ENCODE measurements at regions not wholly inside any gene's neighbourhood (a gene's known extent, or its start where the extent isn't known, plus 50 kb on each side); places are given as distances from the start of the nearest gene placed in this dataset.
"Not testable (repeated sequence)": the region's sequence is repeated elsewhere in the genome, so short reads cannot be mapped to it uniquely, and the experiment has no call there.

DNA sequence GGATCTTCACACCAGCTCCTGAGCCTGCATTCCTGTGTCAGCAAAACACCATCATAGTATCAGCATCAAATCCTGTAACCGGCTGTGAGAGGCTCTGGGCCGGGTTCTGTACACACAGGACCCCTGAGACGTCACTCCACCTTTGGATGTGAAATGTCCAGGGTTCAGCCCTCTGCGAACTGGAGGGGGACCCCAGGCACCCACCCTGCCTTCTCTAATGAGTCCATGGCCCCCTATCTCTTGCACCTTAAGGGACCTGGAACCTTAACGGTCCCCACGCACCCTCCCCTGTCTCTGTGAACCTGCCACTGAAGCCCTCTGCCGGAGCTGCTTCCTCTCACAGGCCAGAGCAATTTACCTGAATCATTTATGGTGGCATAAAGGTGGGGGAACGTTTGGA is 257.8 kb downstream of the NPHP4 start:
- DNase-seq (ENCODE audit: low read depth in 2 of 2): no peak

DNA sequence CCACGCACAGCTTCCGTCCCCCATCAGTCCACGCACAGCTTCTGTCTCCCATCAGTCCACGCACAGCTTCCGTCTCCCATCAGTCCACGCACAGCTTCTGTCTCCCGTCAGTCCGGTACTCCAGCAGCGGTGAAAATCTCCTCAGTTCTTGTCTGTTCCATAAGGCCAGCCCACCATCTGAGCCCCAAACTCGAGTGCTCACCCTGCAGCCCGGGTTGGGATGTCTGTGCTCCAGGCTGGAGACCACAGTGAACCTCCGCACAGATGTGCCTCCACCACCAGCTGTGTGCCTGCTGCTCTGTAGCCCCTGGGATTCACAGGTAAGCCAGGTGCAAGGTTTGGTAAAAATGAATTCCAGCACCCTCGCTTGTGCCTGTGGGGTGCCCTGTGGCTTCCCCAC is 258.6 kb downstream of the NPHP4 start:
- no peak for DNase-seq (ENCODE audit: low read depth in 2 of 2)

DNA sequence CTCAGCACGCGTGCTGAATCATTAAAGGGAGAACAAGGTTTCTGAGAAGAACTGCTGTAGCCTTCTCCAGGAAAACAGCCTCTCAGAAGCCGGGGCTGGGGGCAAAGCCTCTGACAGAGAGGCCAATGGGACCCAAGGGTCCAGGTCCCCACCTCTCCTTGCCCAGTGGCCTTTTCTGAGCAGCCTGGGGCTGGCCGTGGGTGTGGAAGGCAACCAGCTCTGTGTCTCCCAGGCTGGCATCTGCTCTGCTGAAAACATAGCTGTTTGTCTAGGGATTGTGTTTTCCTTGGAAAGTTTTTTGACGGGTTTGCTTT is 261.2 kb downstream of the NPHP4 start:
- no peak for DNase-seq (ENCODE audit: low read depth in 2 of 2)

DNA sequence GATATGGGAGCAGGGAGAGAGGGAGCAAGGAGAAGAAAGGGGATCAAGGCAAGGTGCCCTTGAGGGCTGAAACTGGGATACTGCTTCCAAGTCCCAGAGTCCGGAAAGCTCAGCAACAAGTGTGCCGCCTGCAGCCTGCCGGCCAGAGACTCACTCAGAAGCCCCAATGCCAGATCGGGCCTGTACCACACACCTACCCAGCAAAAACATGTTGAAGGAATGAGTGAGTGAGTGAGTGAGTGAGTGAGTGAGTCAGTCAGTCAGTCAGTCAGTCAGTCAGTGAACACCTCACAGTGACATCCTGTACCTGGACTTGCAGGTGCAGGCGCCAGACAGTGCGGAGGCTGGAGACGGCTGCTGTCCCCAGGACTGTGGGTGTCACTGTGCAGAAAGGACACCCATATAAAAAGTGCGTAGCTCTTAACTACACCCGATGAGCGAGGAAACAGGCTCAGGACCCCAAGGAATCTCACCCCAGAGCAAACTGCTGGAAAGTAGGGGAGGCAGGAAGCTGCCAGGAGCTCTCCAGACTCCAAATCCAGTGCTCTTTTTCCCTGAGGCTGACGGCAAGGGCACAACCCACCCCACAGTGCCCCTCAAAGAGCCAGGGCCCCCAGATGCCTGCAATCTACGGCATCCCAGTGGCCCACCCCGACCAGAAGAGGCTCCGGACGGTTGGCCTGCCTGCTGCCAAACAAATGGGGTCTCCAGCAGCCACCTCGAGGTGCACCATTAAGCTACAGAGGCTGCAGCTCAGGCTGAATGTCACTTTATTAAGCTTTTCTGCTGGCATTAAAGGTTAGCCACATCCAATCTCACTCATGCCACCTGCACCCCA is 261.7 kb downstream of the NPHP4 start:
- DNase-seq (ENCODE audit: low read depth in 2 of 2): no peak

DNA sequence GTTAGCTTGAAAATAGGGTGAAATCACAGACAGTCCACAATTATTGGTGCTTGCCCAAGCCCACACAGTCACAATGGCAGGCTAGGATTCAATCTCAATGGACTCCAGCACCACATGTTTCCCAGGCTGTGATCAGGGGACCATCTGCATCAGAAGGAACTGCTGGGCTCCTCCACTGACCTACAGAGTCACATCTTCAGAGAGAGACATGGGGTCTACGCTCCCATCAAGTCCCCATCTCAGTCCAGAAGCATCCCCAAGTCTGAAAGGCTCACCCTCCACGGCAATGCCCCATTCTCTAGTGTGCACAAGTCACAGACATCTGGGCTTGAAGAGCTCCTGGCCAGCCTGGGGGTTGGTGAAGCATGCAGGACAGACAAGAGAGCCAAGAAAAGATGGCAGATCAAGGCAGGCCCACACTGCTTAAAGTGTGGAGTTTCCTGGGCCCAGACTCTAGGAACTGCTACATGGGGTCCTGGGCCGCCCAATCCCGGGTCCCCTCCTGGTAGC is 262.5 kb downstream of the NPHP4 start:
- no peak for DNase-seq (ENCODE audit: low read depth in 2 of 2)

DNA sequence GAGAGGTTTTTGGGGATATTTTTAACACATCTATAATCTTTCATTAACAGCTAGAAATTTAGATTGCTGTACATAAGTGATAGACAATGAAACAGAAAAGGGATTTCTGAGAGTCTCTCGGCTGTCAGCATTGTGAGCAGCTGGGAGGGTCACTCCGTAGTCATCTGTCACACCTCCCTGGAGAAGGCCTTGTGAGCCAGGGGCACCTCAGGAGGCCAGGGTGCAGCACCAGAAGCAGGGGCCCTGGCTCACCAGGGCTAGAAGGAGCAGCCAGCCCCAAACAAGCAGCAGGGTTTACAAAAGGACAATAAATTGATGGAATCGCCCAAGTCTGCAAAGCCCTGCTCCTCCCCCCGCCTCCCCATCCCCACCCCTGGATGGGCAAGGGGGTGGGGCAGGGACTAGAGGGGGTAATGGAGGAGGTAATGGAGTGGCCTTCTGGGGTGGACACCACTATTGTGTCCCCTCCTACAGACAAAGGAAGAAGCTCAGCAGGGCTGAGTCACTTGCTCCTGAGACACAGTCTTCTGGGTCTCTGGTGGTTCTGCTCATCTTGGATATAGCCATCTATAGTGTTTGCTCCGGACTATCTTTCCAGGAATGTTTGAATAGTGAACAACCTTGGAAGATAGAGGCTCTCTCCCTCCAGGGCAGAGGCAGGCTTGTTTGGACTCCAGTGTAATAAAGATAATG is 263.4 kb downstream of the NPHP4 start:
- no peak for DNase-seq (ENCODE audit: low read depth in 2 of 2)

DNA sequence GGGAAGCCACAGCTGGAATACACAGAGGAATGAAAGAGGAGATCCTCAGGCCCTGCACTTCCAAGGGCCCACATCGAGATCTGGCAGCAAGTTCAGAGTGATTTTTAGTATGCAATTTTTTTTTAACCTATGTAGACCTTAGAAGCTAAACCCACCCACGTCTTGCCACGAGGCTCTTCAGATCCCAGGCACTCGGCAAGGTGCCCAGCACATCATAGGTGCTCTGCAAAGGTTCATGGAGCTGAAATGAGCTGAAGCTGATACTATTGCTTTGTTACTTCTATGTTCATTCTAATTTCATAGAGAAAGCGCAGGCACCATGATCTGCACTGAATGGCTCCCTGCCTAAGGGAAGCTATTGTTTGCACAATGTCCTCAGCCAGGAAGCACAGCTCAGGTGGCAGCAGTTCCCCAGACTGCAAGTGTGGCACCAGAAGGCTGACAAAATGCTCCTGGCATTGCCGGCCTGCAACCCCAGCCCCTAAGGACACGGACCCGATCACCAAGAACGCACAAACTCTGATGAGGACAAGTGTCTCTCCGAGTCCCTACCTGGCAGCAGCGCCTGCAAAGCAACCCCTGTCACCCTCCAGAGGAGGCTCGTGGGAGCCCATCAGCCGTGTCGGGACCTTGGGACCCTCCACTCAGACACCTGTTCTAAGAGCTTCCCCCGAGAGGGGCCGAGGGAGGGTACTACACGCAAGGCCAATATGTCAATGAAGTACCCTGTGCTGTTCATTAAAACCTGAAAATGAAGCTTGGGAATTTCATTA is 264.2 kb downstream of the NPHP4 start:
- no peak for DNase-seq (ENCODE audit: low read depth in 2 of 2)

DNA sequence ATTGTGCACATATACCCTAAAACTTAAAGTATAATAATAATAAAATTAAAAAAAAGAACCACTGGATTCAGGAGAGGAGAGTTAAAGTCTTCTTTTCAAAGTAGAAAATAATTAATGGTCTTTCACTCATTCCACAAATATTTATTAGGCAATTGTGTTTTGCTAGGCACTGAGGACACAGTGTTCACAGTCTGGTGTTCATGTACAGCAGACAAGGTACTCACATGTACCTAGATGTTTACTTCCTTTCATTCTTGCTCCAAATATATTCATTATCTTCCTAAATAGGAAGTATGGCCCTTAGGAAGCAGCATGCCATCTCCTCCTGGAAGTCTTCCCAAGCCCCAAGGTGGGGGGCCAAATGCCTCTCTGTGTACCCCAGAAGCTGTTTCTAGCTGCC is 265.0 kb downstream of the NPHP4 start:
- no peak for DNase-seq (ENCODE audit: low read depth in 2 of 2)

DNA sequence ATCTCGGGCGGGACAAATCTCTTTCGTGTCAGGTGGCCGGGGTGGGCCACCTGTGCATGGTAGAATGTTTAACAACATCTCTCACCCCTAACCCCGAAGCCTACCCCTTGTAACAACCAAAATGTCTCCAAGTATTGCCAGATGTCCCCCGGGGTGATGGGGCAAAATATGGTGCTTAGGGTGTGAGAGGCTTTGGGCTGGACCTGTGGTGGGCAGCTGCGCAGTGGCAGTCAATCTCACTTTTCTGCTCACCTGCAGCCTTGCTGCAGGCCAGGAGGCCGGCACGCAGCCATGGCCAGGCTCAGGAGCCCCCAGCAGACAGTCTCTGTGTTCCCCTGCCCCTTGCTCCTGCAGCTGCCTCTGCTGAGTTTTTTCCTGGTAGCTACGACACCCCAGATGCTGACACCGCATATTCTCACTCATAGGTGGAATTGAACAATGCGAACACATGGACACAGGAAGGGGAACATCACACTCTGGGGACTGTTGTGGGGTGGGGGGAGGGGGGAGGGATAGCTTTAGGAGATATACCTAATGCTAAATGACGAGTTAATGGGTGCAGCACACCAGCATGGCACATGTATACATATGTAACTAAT is 265.5 kb downstream of the NPHP4 start:
- not testable (repeated sequence) for DNase-seq (ENCODE audit: low read depth in 2 of 2)

DNA sequence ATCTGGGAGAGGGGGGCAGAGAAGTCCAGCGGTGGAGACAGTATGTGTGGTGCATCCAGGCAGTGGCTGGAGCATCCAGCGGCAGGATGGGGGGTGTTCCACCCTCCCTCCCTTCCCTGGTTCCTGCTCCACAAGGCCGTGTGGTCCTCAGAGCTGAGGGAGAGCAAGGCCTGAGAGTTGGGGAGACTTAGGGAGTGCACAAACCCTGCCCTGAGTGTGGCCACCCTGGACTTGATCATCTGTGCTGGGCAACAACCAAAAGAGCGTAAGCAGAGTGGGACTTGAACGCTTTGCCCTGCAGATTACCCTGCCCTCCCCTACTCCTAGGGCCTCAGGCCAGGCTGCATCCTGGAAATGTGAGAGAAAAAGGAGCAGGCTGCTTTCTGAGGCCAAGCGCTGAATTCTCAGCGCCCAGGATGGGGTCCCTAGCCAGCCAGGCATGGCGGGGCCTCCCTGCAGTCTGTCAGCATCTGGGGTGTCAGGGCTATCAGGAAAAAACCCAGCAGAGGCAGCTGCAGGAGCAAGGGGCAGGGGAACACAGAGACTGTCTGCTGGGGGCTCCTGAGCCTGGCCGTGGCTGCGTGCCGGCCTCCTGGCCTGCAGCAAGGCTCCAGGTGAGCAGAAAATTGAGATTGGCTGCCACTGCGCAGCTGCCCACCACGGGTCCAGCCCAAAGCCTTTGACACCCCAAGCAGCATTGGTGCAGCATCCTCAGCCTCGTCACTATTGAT is 266.2 kb downstream of the NPHP4 start:
- no peak for DNase-seq (ENCODE audit: low read depth in 2 of 2)

DNA sequence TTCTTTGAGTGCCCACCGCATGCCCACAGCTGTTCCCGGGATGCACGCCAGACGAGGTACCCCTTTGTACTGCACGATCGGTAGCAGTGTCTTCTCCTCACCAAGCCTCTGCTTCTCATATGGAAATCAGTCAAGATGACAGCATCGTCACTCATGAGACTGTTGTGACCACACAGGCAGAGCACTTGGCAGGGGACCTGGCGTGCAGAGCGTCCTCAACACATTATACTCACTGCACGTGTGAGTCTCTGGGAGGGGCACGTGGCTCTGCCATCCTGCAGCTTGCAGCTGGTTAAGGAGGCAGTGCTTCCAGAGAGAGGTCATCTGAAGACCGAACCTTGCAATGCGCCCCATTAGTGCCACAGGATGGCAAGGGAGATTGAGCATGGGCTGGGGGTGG is 266.8 kb downstream of the NPHP4 start:
- no peak for DNase-seq (ENCODE audit: low read depth in 2 of 2)

DNA sequence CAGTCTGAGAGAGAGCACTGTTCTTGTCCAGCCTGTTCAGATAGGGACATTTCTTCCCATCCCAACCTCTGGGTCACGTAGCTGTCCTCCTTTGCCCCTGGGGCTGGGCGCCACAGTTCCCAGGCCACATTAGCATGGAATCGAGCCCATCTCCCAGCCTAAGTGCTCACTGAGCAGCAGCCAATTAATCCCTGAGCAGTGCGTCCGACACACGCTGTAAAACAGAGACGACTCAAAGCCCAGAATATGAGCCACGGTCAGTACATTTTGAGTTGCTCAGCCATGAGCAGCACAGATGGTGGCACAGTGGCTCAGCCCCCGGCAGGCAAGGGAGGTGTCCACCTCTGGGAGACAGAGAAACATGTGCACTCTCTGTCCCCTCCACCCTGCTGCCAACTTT is 267.4 kb downstream of the NPHP4 start:
- no peak for DNase-seq (ENCODE audit: low read depth in 2 of 2)

DNA sequence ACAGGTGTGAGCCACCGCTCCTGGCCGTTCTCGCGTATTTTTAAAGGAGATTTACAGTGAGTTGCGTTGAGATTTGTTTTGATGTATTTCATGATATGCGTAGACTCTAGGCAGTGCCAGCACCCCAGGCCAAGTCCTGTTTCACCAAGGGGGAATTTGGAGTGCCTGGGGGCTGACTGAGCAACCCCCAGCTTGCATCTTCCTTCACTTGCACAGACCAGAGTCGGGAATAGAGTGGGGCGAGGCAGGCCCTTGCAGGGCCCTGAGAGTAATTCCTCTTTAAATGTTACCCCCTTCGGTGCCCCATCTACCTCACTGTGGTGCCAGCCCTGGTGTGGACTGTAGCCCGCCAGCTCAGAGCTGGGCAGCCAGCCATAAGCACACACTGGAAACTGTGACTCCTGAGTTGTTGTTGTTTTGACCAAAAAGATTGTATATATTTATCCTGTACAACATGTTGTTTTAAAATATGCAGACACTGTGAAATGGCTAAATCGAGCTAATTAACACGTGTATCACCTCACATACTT is 269.5 kb downstream of the NPHP4 start:
- no peak for DNase-seq (ENCODE audit: low read depth in 2 of 2)

DNA sequence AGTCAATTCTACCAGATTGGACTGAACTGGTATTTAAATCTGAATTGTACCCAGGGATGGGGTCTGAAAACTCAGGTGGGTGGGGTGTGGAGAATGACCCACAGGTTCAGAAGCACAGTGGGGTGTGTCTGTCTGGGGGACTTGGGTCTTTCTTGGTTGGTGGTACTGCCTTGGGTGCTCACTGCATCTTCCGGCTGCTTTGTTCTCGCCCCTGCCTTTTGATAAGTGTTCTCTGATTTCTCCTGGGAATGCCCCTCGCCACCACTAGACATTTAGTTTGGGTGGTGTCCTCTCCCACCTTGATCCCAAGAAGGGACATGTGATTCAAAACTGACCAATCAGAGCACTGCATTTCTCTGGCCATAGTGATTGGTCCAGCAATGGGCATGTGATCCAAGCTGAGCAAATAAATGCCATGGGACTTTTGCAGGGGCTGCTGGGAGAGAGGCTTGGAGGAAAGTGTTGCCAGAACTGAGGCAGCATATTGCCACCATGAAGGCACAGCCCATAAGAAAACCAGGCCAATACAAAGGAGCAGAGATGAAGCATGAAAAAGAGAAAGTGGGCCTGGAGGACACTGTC is 270.5 kb downstream of the NPHP4 start:
- DNase-seq (ENCODE audit: low read depth in 2 of 2): no peak

DNA sequence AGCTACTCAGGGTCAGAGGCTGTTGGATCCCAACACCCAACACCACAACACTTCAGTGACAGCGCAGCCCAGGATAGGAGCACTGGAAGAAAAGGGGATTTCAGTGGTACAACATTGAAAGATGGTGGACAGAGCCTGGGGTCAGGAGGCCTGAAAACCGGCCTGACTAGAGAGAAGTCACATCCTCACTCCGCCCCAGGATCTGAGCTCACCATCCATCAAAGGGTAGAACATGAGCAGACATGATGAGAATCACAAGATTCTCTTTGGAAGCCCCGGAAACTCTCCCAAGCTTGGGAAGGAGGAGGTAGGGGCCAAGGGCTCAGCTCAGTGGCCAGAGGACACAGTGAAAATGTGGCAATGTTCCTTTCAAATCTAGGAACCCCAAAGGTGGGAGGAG is 271.3 kb downstream of the NPHP4 start:
- no peak for DNase-seq (ENCODE audit: low read depth in 2 of 2)

DNA sequence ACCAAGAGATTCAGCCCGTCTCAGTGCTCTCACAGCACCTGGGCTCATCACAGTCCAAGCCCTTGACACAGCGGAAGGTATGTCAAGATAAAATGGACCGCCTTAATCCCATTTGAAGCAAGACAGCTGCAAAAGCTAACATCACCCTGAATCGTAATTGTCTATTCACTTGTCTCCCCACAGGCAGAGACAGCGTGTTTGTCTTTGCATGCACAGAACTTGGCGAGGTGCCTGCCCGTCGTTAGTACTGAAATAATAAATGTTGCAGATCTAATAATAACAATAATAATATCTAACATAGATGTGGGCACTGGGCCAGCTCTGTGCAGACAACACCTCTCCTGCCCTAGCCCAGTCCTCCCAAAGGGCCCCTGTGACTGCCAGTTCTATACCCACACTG is 271.7 kb downstream of the NPHP4 start:
- no peak for DNase-seq (ENCODE audit: low read depth in 2 of 2)

DNA sequence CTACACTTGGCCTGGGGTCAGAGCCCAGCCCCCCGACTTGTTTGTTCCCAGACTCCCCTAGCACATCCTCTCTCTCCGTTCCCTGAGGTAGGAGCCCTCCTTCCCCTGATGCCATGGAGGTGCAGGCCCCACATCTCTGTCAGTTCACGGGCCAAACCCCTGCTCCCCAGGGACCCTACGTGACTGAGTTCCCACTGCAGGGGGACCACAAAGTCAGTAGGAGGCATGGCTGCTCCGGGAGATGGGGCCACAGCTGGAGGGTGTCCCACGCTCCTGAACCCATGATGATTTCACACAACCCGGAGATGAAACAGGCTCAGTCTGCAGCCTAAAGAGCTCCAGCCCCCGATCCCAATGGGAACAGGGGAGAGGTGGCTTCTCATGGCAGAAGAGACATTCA is 272.2 kb downstream of the NPHP4 start:
- no peak for DNase-seq (ENCODE audit: low read depth in 2 of 2)

DNA sequence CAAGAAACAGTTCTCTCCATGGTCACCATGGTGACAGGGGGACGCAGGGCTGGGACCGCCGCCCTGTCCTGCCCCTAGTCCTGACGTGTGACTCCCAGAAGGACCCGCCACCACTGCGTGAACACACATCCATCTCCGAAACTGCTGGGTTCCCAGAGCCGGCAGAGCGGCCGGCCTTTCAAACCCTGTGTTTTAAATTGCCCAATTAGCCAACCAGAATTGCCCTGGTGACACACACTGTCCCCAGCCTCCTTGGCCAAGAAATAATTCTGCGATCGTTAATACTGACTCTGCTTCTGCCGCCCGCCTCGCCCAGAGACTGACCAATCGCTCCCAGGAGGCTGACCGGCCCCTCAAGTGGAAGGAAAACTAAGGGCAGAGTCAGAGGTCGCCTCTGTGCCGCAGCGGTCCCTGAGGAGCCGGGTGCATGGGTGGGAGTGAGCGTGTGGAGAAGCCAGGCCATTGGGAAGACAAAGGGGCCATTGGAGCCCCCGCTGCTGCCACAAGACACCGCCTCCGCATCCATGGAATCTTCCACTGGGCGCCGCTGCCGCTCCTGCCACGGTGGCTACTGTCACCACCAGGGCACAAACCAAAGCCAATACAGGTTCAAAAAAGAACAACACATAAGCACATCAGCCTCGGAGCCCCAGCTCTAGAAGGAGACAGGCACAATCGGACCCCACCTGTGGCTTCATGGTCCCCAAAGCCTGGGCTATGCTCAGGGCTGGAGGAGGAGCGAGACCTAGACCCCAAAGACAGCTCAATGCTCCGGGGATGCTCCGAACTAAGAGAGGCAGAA is 273.2 kb downstream of the NPHP4 start:
- DNase-seq (ENCODE audit: low read depth in 2 of 2): no peak

DNA sequence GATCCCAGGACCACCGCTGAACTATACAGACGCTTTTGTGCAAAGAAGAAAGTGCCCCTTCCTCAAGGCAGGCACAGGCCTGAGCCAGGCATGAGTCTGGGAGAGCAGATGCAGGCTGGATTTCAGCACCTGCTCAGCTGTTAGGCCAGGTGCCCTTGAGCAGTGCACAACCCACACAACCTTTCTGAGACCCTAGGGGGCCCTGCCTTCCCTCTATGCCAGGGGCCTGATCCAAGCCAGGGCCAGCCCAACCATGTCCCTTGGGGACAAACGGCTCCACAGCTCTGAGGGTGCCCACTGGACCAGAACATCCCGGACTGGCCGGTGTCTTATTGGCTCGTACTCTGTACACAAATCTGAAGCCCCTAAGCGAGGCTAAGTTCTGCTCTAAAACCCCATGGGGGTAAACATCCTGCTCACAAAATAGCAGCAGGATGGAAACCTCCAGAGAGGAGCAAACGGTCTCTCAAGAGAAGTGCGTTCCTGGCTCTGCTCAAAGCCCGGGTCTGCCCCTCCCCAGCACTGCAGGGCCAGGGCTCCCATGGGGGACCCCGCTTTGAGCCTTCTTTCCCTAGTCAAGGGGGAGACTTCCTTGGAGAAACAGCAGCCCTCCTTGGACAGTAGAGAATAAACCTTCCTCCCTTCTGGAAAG is 275.1 kb downstream of the NPHP4 start:
- no peak for DNase-seq (ENCODE audit: low read depth in 2 of 2)

DNA sequence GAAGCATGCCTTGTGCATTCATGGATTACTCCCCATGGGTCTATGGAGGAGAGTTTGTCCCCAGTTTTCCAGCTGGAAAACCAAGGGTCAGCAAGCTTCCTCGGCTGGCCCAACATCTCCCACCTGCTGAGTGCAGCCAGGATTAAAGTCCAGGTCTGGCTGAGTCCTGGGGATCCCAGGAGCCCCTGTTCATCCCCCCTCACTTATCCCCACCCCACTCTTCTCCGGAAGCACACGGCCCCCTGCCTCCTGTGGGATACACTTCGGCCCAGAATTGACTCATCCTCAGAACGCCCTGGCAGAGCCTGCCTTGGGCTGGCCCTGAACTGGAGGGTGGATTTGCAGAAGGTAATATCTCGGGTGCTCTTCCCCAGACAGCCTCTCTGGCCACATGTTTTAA is 276.1 kb downstream of the NPHP4 start:
- DNase-seq (ENCODE audit: low read depth in 2 of 2): no peak

All from stimulated activated CD4-positive, alpha-beta T cell treated with anti-CD3 and anti-CD28 coated beads, Interleukin-15, amount 100 ng/mL, for 48 hours (primary cell).